IMR-90 (cell line): ENCODE measurements at regions not wholly inside any gene's neighbourhood (a gene's known extent, or its start where the extent isn't known, plus 50 kb on each side); places are given as distances from the start of the nearest gene placed in this dataset.

ENCODE experiments used
- ATAC-seq: fragments of 200-7000 bp; cut with Tn5 transposase; 2 replicates; pipeline ENCODE4 v1.9.1; 2020; ENCODE audit warnings: low read depth, mild to moderate bottlenecking, moderate library complexity
- BruUV-seq: library from RNA; stranded (reverse); fragments of 400-500 nt; replicated peaks from 2 replicates; lab custom pipeline; 2021; lab: Mats Ljungman, UMichigan
- CTCF ChIA-PET: fragments of 300-600 bp; formaldehyde crosslinking; extraction: SDS; loops from one replicate; lab custom pipeline; 2021; ENCODE audit warnings: antibody characterized with exemption; lab: Yijun Ruan, JAX
- POLR2A ChIA-PET: fragments of 300-600 bp; sonication (Branson Sonifier 250); formaldehyde crosslinking; loops from one replicate; lab custom pipeline; 2022; ENCODE audit warnings: antibody characterized with exemption; ENCODE audit not compliant: unreplicated experiment; lab: Charles Lee
- DNase-seq: peaks from one replicate; pipeline ENCODE4 v3.0.0; 2013
- H2AFZ ChIP-seq: replicated peaks from 2 replicates; pipeline ENCODE3; 2013; ENCODE audit warnings: low read length, mild to moderate bottlenecking; ENCODE audit not compliant: poor library complexity
- H2AK5ac ChIP-seq: 2 replicates; pipeline ENCODE4 v1.6.1; 2013; ENCODE audit warnings: low read depth, low read length, inconsistent platforms
- H2AK9ac ChIP-seq: replicated peaks from 2 replicates; pipeline ENCODE3; 2013; ENCODE audit warnings: mild to moderate bottlenecking, low read depth, low read length, moderate library complexity; ENCODE audit not compliant: poor library complexity
- H2BK120ac ChIP-seq: 2 replicates; pipeline ENCODE4 v1.6.1; 2013; ENCODE audit warnings: low read depth, low read length, inconsistent platforms
- H2BK15ac ChIP-seq: 3 replicates; pipeline ENCODE4 v1.6.1; 2013; ENCODE audit warnings: low read depth, low read length, inconsistent platforms
- H2BK20ac ChIP-seq: 2 replicates; pipeline ENCODE4 v1.6.1; 2013; ENCODE audit warnings: low read depth, mild to moderate bottlenecking, inconsistent platforms, low read length, moderate library complexity
- H2BK5ac ChIP-seq: 2 replicates; pipeline ENCODE4 v1.6.1; 2013; ENCODE audit warnings: mild to moderate bottlenecking, low read depth, low read length, inconsistent platforms; ENCODE audit not compliant: poor library complexity, severe bottlenecking
- H3K14ac ChIP-seq: replicated peaks from 2 replicates; pipeline ENCODE4 v1.6.1; 2013; ENCODE audit warnings: low read depth, low read length, inconsistent platforms
- H3K18ac ChIP-seq: 2 replicates; pipeline ENCODE4 v1.6.1; 2013; ENCODE audit warnings: low read depth, low read length, control low read depth
- H3K23ac ChIP-seq: 2 replicates; pipeline ENCODE4 v1.6.1; 2013; ENCODE audit warnings: low read depth, low read length, inconsistent platforms
- H3K27ac ChIP-seq: 2 replicates; pipeline ENCODE4 v1.5.1; 2013; ENCODE audit warnings: mild to moderate bottlenecking, control low read depth, low read length; ENCODE audit not compliant: insufficient read depth
- H3K27me3 ChIP-seq: 2 replicates; pipeline ENCODE4 v1.6.1; 2013; ENCODE audit warnings: low read length; ENCODE audit not compliant: control insufficient read depth, insufficient read depth
- H3K36me3 ChIP-seq: 2 replicates; pipeline ENCODE4 v1.6.1; 2013; ENCODE audit warnings: low read length, mixed read lengths; ENCODE audit not compliant: control insufficient read depth, insufficient read depth
- H3K4ac ChIP-seq: 2 replicates; pipeline ENCODE4 v1.6.1; 2013; ENCODE audit warnings: low read depth, low read length, inconsistent platforms
- H3K4me1 ChIP-seq: 2 replicates; pipeline ENCODE4 v1.6.1; 2013; ENCODE audit warnings: low read length, mixed read lengths; ENCODE audit not compliant: control insufficient read depth, insufficient read depth
- H3K4me2 ChIP-seq: 2 replicates; pipeline ENCODE4 v1.6.1; 2013; ENCODE audit warnings: low read depth, mild to moderate bottlenecking, control low read depth, low read length, moderate library complexity
- H3K4me3 ChIP-seq: 2 replicates; pipeline ENCODE4 v1.5.1; 2013; ENCODE audit warnings: low read depth, mild to moderate bottlenecking, control low read depth, low read length, moderate library complexity; ENCODE audit not compliant: insufficient read depth
- H3K56ac ChIP-seq: 2 replicates; pipeline ENCODE4 v1.6.1; 2013; ENCODE audit warnings: low read length, inconsistent platforms; ENCODE audit not compliant: insufficient read depth; ENCODE audit errors: extremely low read depth
- H3K79me1 ChIP-seq, 2 experiments: 2 replicates each; pipeline ENCODE4 v1.6.1; 2013; ENCODE audit warnings: low read length in 2 of 2, inconsistent platforms in 1 of 2, low read depth in 1 of 2
- H3K9ac ChIP-seq: 2 replicates; pipeline ENCODE4 v1.6.1; 2013; ENCODE audit warnings: low read depth, low read length, control low read depth
- H3K9me1 ChIP-seq: 2 replicates; pipeline ENCODE4 v1.6.1; 2013; ENCODE audit warnings: low read length, inconsistent platforms; ENCODE audit not compliant: insufficient read depth
- H3K9me3 ChIP-seq: 2 replicates; pipeline ENCODE4 v1.6.1; 2013; ENCODE audit warnings: low read length; ENCODE audit not compliant: control insufficient read depth, insufficient read depth
- H4K20me1 ChIP-seq: 2 replicates; pipeline ENCODE4 v1.6.1; 2013; ENCODE audit warnings: low read length, inconsistent platforms; ENCODE audit not compliant: insufficient read depth
- H4K5ac ChIP-seq: 2 replicates; pipeline ENCODE4 v1.6.1; 2013; ENCODE audit warnings: mild to moderate bottlenecking, low read depth, low read length, control low read depth
- H4K8ac ChIP-seq, 2 experiments: 2 replicates each; pipeline ENCODE4 v1.6.1; 2013; ENCODE audit warnings: low read depth in 2 of 2, low read length in 2 of 2, control low read depth in 1 of 2, inconsistent platforms in 1 of 2
- H4K91ac ChIP-seq: 2 replicates; pipeline ENCODE4 v1.6.1; 2013; ENCODE audit warnings: low read depth, low read length, inconsistent platforms; ENCODE audit not compliant: insufficient read depth
- BHLHE40 ChIP-seq: fragments of 150-350 bp; IDR thresholded peaks from 2 replicates; pipeline ENCODE4 v1.6.1; 2016; ENCODE audit warnings: mild to moderate bottlenecking, low read depth, low read length
- CEBPB ChIP-seq: IDR thresholded peaks from 2 replicates; pipeline ENCODE4 v1.6.1; 2012; ENCODE audit warnings: low read depth, low read length, improper control_type of control experiment
- CHD1 ChIP-seq: IDR thresholded peaks from 2 replicates; pipeline ENCODE4 v1.6.1; 2012; ENCODE audit warnings: low read depth, low read length, improper control_type of control experiment
- CTCF ChIP-seq: conservative IDR thresholded peaks from 2 replicates; pipeline ENCODE4 v1.5.1; 2012; ENCODE audit warnings: mild to moderate bottlenecking, low read depth, low read length, improper control_type of control experiment
- ELK1 ChIP-seq: fragments of 150-350 bp; IDR thresholded peaks from 2 replicates; pipeline ENCODE4 v1.6.1; 2016; ENCODE audit warnings: low read depth, mild to moderate bottlenecking, low read length, moderate library complexity, borderline replicate concordance
- FOS ChIP-seq: fragments of 150-350 bp; IDR thresholded peaks from 2 replicates; pipeline ENCODE4 v1.6.1; 2016; ENCODE audit warnings: low read depth, low read length
- MAFK ChIP-seq: IDR thresholded peaks from 2 replicates; pipeline ENCODE4 v1.6.1; 2012; ENCODE audit warnings: low read depth, low read length, improper control_type of control experiment
- MAZ ChIP-seq: IDR thresholded peaks from 2 replicates; pipeline ENCODE4 v1.6.1; 2012; ENCODE audit warnings: low read depth, mild to moderate bottlenecking, low read length, improper control_type of control experiment, moderate library complexity, borderline replicate concordance
- MXI1 ChIP-seq: IDR thresholded peaks from 2 replicates; pipeline ENCODE4 v1.6.1; 2012; ENCODE audit warnings: low read depth, mild to moderate bottlenecking, low read length, moderate library complexity, borderline replicate concordance
- NFE2L2 ChIP-seq: fragments of 150-350 bp; IDR thresholded peaks from 2 replicates; pipeline ENCODE4 v1.6.1; 2016; ENCODE audit warnings: low read depth, mild to moderate bottlenecking, low read length
- POLR2A ChIP-seq: IDR thresholded peaks from 2 replicates; pipeline ENCODE4 v1.6.1; 2012; ENCODE audit warnings: mild to moderate bottlenecking, low read depth, low read length
- RAD21 ChIP-seq: IDR thresholded peaks from 2 replicates; pipeline ENCODE4 v1.6.1; 2012; ENCODE audit warnings: low read length, improper control_type of control experiment
- RCOR1 ChIP-seq: IDR thresholded peaks from 2 replicates; pipeline ENCODE4 v1.6.1; 2012; ENCODE audit warnings: mild to moderate bottlenecking, low read length, improper control_type of control experiment; ENCODE audit not compliant: insufficient replicate concordance
- RFX5 ChIP-seq: IDR thresholded peaks from 2 replicates; pipeline ENCODE4 v1.8.0; 2012; ENCODE audit warnings: low read depth, mild to moderate bottlenecking, low read length, moderate library complexity
- SMC3 ChIP-seq: fragments of 150-350 bp; IDR thresholded peaks from 2 replicates; pipeline ENCODE4 v1.6.1; 2016; ENCODE audit warnings: low read depth, mild to moderate bottlenecking, antibody characterized with exemption, low read length, moderate library complexity
- USF2 ChIP-seq: fragments of 150-350 bp; IDR thresholded peaks from 2 replicates; pipeline ENCODE4 v1.6.1; 2017; ENCODE audit warnings: mild to moderate bottlenecking, antibody characterized with exemption, low read length, low read depth
- WGBS, 2 experiments: methylation state at CpG; one replicate each; pipeline versions ENCODE4 v1.1.5 to v1.1.7; 2013; ENCODE audit warnings: missing lambda C conversion rate in 2 of 2; ENCODE audit not compliant: insufficient read length in 1 of 2; ENCODE audit errors: extremely low coverage in 2 of 2; 5-methylcytosine and 5-hydroxymethylcytosine counted together
- dilution Hi-C: fragments of 300-500 bp; cut with HindIII; formaldehyde crosslinking; loops from one replicate; pipeline ENCODE4 v1.14.3; 2018; ENCODE audit warnings: low sequenced_read_pairs; ENCODE audit not compliant: unreplicated experiment
- in situ Hi-C: fragments of 300-500 bp; cut with MboI; formaldehyde crosslinking; loops from 3 replicates; pipeline ENCODE4 v1.14.3; 2019; ENCODE audit warnings: low sequenced_read_pairs, inconsistent platforms, mixed read lengths
- intact Hi-C: fragments of 100-400 bp; cut with micrococcal nuclease; formaldehyde crosslinking; loops from 2 replicates; pipeline ENCODE4 v1.10.0; 2022

DNA sequence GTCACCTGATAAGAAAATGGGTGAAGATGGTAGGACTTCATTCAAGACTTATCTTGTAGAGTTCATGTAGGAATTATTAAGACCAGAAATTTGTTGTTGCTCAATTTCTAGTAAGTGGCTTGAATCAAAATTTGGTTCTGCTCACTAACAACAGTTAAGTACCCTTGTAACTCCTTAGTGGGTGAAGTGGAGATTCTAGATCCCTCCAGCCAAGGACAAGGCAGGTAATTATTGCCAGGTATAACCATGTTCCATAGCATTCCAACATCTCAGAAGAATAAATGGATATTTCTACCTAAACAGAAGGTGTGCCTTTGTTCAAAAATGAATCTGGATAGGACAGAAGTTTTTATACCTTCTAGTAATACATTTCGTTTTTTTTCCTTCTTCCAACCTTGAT is 282.3 kb downstream of the DUSP10 start:
- no peaks in the 10 kb centered on the region for H4K20me1 ChIP-seq
- CTCF ChIA-PET, result no interaction called here

More for the DNA sequence above, 282.3 kb downstream of the DUSP10 start:
- H3K9ac ChIP-seq, result no peak overlapping the region
- no peaks in the 10 kb centered on the region for H3K79me1 ChIP-seq
- no peak overlapping the region for H2AK5ac ChIP-seq
- POLR2A ChIA-PET, result no interaction called here
- H3K14ac ChIP-seq, result no peak overlapping the region
- no TSS peak for BruUV-seq
- H4K5ac ChIP-seq, result no peak overlapping the region
- no peak overlapping the region for H3K27ac ChIP-seq
- H2BK15ac ChIP-seq, result no peak overlapping the region; the same call in 2 of the 3 replicates
- no peak overlapping the region for H2BK20ac ChIP-seq
- no peak overlapping the region for H2AK9ac ChIP-seq
- H3K9me3 ChIP-seq, result no peaks in the 10 kb centered on the region
- no peak overlapping the region for H3K56ac ChIP-seq
- no peaks in the 10 kb centered on the region for H3K9me1 ChIP-seq
- dilution Hi-C loops (no loop called here), intact Hi-C loops (no loop called here), in situ Hi-C loops (loop anchor here (25.0 kb wide), 1 partner anchor 1178 kb away; no protein-coding TSS in a partner anchor)
- no peaks in the 10 kb centered on the region for H3K27me3 ChIP-seq
- TF ChIP-seq NFE2L2 (no peak), RCOR1 (no peak), ELK1 (no peak), CHD1 (no peak), CTCF (no peak), RFX5 (no peak), CEBPB (no peak), SMC3 (no peak), BHLHE40 (no peak), POLR2A (no peak), RAD21 (no peak), MXI1 (no peak), USF2 (no peak), MAFK (no peak), MAZ (no peak), FOS (no peak)
- no peaks in the 10 kb centered on the region for H3K36me3 ChIP-seq
- H3K4ac ChIP-seq, result no peak overlapping the region
- H3K4me2 ChIP-seq, result no peak overlapping the region
- no peak overlapping the region for H2AFZ ChIP-seq
- H2BK5ac ChIP-seq, result no peak overlapping the region
- H4K8ac ChIP-seq, result no peak overlapping the region
- no peak overlapping the region for H4K91ac ChIP-seq
- DNase-seq (no peak), ATAC-seq (no peak)
- no CpG with 5 or more reads among the region's 1 CpG for WGBS, 2 experiments
- H3K18ac ChIP-seq, result no peak overlapping the region
- H3K4me1 ChIP-seq, result peaks cover 7% of the 10 kb centered on the region
- no peak overlapping the region for H3K4me3 ChIP-seq
- no peak overlapping the region for H3K23ac ChIP-seq
- H2BK120ac ChIP-seq, result no peak overlapping the region
